ENCODE measurements at regions not wholly inside any gene's neighbourhood (a gene's known extent, or its start where the extent isn't known, plus 50 kb on each side); places are given as distances from the start of the nearest gene placed in this dataset.
A peak's percentile ranks its signal among the peaks of the same experiment; 100 is the strongest.

GRCh38 chr1:4029376-4029775 is 129.3 kb upstream of the C1orf174 start:
- no peak for TF ChIP-seq CTCF (IDR thresholded peaks at IDR 0.05; ENCODE audit: borderline replicate concordance, extremely low read depth, insufficient read depth)
- Histone ChIP-seq H3K4me3 (ENCODE audit: low read length in 3 of 3) (no peak overlapping the region), H3K36me3 (ENCODE audit: control insufficient read depth in 2 of 3, insufficient read depth in 3 of 3, low read length in 3 of 3) (no peaks in the 10 kb centered on the region), H3K27me3 (ENCODE audit: control insufficient read depth, insufficient read depth, low read length) (no peaks in the 10 kb centered on the region), H3K4me1 (ENCODE audit: control insufficient read depth in 2 of 3, insufficient read depth in 2 of 3, low read depth in 1 of 3, low read length in 3 of 3) (no peaks in the 10 kb centered on the region), H3K9ac (ENCODE audit: low read length in 3 of 3) (no peak overlapping the region), H3K27ac (ENCODE audit: low read depth in 2 of 2, low read length in 2 of 2) (no peak overlapping the region), H3K9me3 (ENCODE audit: control insufficient read depth in 2 of 3, insufficient read depth in 1 of 3, low read length in 3 of 3) (peaks cover 0 to 3% (median 0%) of the 10 kb centered on the region in 3 donors)
- no peak for DNase-seq
- FAIRE-seq: no peak
- intact Hi-C loops (cut with DNase I): no loop called here

- intact Hi-C loops (cut with DNase I): no loop called here
- Histone ChIP-seq H3K4me3 (ENCODE audit: low read length in 3 of 3) (no peak overlapping the region), H3K27ac (ENCODE audit: low read depth in 2 of 2, low read length in 2 of 2) (no peak overlapping the region), H3K4me1 (ENCODE audit: control insufficient read depth in 2 of 3, insufficient read depth in 2 of 3, low read depth in 1 of 3, low read length in 3 of 3) (no peaks in the 10 kb centered on the region), H3K9ac (ENCODE audit: low read length in 3 of 3) (no peak overlapping the region), H3K9me3 (ENCODE audit: control insufficient read depth in 2 of 3, insufficient read depth in 1 of 3, low read length in 3 of 3) (peaks cover 0 to 3% (median 0%) of the 10 kb centered on the region in 3 donors), H3K36me3 (ENCODE audit: control insufficient read depth in 2 of 3, insufficient read depth in 3 of 3, low read length in 3 of 3) (no peaks in the 10 kb centered on the region), H3K27me3 (ENCODE audit: control insufficient read depth, insufficient read depth, low read length) (no peaks in the 10 kb centered on the region)
- no peak for DNase-seq
- TF ChIP-seq CTCF (IDR thresholded peaks at IDR 0.05; ENCODE audit: borderline replicate concordance, extremely low read depth, insufficient read depth): no peak
- no peak for FAIRE-seq
Observed at GRCh38 chr1:4032571-4032970, 132.5 kb upstream of the C1orf174 start.

GRCh38 chr1:4033129-4033676 is 133.1 kb upstream of the C1orf174 start:
- FAIRE-seq (no peak), DNase-seq (peak in 1 of 5 donors; percentile 22)
- no peaks in the 10 kb centered on the region for H3K36me3 ChIP-seq (ENCODE audit: control insufficient read depth in 2 of 3, insufficient read depth in 3 of 3, low read length in 3 of 3)
- no peak overlapping the region for H3K4me3 ChIP-seq (ENCODE audit: low read length in 3 of 3)
- no peaks in the 10 kb centered on the region for H3K27me3 ChIP-seq (ENCODE audit: control insufficient read depth, insufficient read depth, low read length)
- H3K9me3 ChIP-seq (ENCODE audit: control insufficient read depth in 2 of 3, insufficient read depth in 1 of 3, low read length in 3 of 3): peaks cover 0 to 3% (median 0%) of the 10 kb centered on the region in 3 donors
- H3K4me1 ChIP-seq (ENCODE audit: control insufficient read depth in 2 of 3, insufficient read depth in 2 of 3, low read depth in 1 of 3, low read length in 3 of 3): no peaks in the 10 kb centered on the region
- intact Hi-C loops (cut with DNase I): no loop called here
- H3K27ac ChIP-seq (ENCODE audit: low read depth in 2 of 2, low read length in 2 of 2): no peak overlapping the region
- no peak overlapping the region for H3K9ac ChIP-seq (ENCODE audit: low read length in 3 of 3)
- no peak for TF ChIP-seq CTCF (IDR thresholded peaks at IDR 0.05; ENCODE audit: borderline replicate concordance, extremely low read depth, insufficient read depth)

- Histone ChIP-seq H3K4me1 (ENCODE audit: control insufficient read depth in 2 of 3, insufficient read depth in 2 of 3, low read depth in 1 of 3, low read length in 3 of 3) (no peaks in the 10 kb centered on the region), H3K9me3 (ENCODE audit: control insufficient read depth in 2 of 3, insufficient read depth in 1 of 3, low read length in 3 of 3) (peaks cover 0 to 3% (median 0%) of the 10 kb centered on the region in 3 donors), H3K9ac (ENCODE audit: low read length in 3 of 3) (no peak overlapping the region), H3K4me3 (ENCODE audit: low read length in 3 of 3) (no peak overlapping the region), H3K27me3 (ENCODE audit: control insufficient read depth, insufficient read depth, low read length) (no peaks in the 10 kb centered on the region), H3K36me3 (ENCODE audit: control insufficient read depth in 2 of 3, insufficient read depth in 3 of 3, low read length in 3 of 3) (no peaks in the 10 kb centered on the region), H3K27ac (ENCODE audit: low read depth in 2 of 2, low read length in 2 of 2) (no peak overlapping the region)
- DNase-seq (no peak), FAIRE-seq (no peak)
- intact Hi-C loops (cut with DNase I): no loop called here
- no peak for TF ChIP-seq CTCF (IDR thresholded peaks at IDR 0.05; ENCODE audit: borderline replicate concordance, extremely low read depth, insufficient read depth)
Observed at GRCh38 chr1:4033713-4034112, 133.6 kb upstream of the C1orf174 start.

All from kidney (tissue), 13 donors.